HG03060 (cell line): ENCODE measurements at regions not wholly inside any gene's neighbourhood (a gene's known extent, or its start where the extent isn't known, plus 50 kb on each side); places are given as distances from the start of the nearest gene placed in this dataset.
"Not testable (repeated sequence)": the region's sequence is repeated elsewhere in the genome, so short reads cannot be mapped to it uniquely, and the experiment has no call there.

ENCODE experiments used
- ATAC-seq: cut with Tn5 transposase; IDR thresholded peaks from one replicate; pipeline ENCODE4 v1.9.1; 2021; ENCODE audit warnings: low read depth, moderate number of reproducible peaks; ENCODE audit not compliant: unreplicated experiment

DNA sequence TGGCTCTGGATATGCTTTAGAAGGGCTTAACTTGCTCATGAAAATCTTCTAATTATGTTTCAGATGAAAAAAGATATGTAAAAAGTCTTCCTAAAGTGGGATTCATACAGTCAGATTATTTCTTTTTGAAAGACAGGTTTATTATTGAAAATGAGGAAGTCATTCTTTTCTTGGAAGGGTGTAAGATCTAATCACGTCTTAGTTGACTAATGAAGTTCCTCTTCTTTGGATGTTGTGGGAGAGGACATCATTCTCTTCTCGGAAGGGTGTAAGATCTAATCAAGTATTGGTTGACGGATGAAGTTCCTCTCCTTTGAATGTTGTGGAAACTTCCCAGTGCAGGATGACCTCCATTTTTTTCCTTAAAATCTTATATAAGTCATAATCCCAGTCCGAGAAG is 74.9 kb downstream of the ALG10 start:
- no peak for ATAC-seq

DNA sequence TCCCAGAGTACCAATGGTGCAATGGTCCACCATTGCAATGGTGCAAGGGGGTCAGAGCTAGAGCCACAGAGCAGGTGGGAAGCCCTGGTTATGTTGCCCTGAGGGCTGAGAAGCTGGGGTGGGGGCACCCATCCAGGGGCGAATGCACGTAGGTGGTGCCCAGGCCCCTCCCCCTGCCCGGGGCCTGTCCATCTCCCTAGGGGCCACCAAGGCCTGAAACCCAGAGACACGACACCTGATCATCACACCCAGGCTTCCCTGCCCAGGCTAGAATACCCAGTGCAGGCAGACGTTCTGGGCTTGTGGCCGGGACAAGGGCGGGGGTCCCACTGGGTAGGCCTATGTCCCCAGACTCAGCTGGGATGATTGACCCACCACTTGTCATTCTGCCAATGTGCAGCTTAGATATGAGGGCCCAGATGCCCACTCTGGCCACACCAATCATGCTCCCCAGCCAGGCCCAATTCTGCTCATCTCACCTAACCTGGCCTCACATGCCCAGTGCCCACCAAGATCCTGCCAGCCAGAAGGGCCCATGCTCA is 83.2 kb downstream of the ALG10 start:
- ATAC-seq, result no peak

DNA sequence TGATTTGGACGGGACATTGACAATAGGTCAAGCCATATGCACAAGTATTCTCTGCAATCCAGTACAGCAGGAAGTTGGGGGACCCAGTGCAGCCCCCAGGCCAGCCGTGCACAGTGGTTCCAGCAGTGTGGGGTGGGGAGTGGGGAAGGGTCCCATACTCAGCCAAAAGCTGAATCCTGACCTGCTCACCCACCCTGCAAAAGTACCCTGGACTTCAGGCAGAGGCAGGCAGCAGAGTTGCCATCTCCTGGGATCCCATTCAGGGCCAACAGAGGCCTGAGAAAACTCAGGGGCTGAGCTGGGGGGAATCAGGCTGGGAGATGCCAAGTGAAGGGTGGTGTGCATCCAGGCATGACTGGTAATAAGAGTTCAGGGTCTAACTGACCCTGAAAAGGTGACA is 83.9 kb downstream of the ALG10 start:
- no peak for ATAC-seq

DNA sequence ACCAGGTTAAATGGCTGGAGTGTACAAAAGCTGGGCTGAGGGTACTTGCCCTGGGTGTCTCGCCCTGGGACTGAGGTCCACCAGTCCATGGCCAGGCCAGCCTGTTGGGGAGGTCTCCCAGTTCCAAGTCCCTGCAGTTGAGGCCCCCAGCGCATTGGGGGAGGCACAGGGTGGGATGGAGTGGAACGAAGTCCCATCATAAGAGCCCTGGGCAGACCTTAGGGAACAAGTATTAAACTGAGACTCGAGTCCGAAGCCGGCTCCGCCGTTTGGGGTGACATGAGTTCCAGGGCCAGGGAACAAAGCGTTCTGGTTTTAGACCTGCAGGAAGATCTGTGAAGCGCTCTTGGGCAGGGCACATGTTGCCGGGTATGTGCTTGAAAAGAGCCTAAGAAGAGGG is 84.7 kb downstream of the ALG10 start:
- no peak for ATAC-seq

DNA sequence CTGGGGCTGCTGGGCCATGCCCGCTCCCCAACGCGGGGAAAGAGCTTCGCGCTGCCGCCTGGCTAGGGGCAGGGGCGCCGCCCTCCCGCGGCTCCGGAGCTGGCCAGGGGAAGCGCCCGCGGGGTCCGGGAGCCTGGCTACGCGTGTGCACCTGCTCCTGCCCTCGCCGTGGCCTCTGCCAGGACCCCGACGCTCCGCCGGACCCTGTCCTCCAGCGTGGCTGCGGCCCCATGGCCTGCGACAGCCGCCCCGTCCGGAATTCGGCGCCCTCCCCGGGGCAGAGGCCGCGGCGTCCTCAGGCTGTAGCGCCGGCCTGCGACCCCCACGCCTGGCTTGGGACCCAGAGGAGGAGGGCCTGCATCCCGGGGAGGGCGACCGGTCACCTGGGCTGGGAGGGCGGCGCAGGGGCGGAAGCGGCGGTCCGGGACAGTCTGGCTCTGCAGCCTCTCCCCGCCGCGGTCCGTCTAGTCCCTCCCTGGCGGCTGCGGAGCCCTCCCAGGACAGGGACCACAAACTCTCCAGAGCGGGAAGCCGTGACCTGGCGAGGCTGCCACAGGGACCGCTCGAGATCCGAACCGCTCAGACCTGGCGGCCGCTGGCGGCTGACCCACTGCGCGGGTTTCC is 85.6 kb downstream of the ALG10 start:
- ATAC-seq, result no peak

DNA sequence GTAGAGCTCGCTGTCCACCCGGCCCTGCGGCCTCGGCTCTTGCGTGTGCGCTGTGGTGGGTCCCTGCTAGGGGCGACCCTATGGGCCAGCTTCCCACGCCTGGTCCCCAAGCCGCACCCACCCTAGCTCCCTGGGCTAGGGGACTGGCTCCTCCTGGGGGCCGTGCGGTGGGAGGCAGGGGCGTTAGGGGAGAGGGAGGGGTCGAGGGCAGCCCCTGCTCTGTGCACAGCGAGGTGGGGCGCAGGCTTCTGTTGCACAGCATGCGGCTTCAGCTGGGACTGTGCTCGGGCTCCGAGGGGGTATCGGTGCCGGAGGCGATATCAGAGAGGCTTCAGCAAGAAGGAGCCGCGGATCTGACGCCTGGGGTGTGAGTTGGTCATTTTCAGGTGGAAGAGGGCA is 86.1 kb downstream of the ALG10 start:
- no peak for ATAC-seq

DNA sequence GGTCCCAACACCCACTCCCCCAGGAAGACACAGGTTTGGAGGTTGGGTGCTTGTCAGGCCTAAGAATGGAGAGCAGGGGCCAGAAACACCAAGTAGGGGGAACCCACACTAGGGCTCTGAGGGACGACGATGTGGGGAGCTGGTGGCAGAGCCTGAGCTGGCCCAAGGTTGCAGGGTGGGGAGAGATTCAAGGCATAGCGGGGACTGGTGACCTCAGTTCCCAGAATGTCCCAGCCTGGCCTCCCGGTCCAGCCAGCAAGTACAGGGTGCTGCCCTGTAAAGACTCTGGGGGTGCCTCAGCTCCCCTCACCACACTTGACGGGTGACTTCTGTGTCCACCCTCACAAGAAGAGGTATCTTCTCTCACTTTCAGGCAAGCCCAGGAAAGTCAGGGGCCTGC is 86.7 kb downstream of the ALG10 start:
- ATAC-seq, result no peak

DNA sequence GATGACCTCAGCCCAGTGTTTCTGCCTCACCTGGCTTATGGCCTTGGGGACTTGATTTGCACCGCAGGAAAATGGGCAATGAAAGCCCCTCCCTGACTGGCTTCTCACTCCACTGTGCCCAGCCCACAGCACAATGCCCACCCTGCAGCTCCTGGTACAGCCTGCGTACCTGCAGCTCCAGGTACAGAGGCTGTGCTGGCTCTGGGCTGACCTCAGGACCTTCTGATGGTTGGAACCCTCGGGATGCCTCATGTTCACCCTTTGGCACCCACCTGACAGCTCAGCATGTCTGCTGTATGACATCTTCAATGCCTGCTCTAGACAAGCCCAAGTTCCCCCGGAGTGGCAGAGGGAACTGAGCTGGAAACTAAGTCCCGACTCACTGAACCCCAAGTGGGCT is 87.1 kb downstream of the ALG10 start:
- no peak for ATAC-seq

DNA sequence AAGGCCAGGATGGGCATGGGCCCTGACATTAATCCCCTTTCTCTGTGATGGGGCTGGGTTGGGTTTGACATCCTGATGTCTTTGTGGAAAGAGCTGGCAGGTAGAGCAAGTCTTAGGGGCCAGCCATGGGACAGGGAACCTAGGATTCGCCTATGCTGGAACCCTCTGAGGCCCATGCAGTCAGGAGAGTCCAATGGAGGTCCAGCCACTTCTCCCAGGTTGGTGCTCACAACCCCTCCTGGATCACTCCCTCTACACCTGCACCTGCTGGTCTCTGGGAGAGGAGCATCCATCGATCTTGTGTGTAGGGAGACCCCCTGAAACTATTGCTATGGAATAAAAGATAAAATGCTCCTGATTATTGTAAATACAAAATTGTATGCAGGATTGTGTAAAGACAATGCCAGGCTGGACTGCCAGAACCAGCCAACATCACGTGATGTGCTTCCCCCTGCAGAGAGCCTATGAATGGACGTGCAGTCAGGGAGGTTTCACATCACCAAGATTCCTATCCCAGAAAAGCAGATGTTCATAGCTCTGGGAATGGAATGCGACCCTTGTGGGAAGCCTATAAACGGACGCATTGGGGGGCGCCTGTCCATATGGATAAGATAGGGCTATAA is 87.7 kb downstream of the ALG10 start:
- ATAC-seq, result not testable (repeated sequence)

DNA sequence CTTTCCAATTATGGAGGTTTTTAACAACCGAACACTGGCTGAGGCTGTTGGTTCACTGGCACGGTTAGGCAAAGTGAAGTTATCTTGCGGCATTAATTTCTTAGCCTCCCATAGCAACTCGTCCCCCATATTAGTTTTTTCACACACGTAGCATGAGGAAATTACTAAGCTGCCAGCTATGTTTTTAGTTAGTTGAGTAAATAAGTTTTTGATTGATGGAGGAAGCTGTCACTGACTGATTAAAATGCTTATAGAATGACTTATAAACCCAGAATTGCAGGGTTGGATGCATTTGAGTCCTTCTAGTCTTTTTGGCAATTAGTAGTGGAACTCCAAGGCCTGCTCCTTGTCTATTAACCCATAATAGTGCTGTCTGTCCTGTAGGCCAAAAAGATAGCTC is 97.1 kb downstream of the ALG10 start:
- no peak for ATAC-seq

DNA sequence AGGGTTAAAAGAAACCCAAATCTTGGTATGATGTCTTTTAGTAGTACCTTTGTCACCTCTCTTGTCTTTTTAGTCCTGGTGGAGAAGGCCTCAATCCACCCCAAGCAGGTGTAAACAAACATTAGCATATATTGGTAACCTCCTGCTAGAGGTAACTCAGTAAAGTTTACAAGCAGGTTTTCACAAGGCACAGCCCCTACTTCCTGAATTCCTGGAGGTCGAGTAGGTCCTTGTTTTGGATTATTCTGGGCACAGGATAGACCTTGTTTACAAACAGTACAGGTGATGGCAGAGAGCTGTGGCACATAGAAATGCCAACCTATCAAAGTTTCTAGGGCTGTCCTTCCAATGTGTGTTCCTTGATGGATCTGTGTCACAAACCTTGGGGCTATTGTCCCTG is 99.1 kb downstream of the ALG10 start:
- no peak for ATAC-seq

DNA sequence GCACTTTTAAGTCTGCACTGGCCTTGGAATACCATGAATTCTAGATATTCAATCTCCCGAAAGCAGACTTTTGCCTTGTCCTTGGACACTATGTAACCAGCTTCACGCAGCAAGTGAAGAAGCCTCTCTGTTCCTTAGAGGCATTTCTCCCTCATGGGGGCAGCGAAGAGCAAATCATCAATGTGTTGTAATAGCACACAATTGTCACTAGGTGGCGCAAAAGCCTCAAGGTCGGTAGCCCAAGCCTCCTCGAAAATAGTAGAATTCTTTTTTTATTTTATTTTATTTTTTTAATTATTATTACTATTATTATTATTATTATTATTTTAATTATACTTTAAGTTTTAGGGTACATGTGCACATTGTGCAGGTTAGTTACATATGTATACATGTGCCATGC is 100.8 kb downstream of the ALG10 start:
- ATAC-seq, result not testable (repeated sequence)

DNA sequence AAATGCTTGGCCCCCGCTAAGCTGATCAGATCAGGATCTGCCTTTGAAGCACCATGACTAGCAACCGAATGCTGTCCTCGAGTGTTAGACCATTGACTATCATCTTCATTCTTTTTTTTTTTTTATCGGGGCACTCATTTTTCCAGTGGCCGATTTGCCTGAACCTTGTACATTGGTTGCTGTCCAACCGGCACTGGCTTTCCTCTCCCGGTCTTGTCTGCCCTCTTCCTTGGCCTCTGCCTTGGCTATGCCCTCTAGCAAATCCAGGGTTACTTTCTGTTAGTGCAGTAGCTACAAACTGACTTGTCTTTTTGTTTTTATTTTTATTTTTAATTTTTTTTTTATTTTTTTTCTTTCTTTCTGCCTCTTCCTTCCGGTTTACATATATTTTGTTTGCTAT is 102.3 kb downstream of the ALG10 start:
- ATAC-seq, result no peak

DNA sequence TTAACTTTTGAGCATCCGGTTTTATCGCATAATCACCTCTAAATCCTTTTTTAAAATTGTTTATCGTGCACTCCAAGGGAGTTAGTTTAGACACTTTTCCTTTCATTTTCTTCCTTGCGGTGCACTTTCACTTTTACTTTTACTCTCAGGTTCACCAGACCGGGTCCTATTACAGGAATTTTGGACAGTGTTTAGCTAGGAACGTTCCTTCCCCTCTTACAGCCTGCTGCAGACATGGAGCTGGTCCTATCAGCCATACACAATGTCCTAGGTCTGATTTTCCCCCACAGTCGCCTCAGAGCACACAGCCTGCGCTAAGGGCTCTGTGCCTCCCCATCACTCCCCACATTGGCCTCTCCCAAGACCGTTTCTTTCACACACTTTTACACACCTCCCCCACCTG is 103.9 kb downstream of the ALG10 start:
- no peak for ATAC-seq

DNA sequence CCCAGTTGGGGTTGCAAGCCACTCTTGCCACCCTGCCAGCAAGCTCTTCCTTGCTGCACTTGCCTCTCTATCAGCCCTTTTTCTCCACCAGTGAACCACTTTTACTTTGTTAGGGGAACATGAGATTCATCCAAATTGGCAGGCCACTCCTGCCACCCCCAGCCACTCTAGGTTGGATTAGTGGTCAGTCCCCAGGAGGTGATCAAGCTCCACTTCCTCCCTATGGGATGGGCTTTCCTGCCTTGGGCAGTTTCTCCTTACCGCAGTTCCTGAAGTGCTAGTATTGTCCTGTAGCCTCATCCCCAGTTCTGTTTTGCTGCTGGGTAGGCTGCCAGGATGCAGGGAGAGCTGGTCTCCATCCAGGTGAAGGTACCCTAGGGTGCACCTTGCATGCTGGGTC is 104.5 kb downstream of the ALG10 start:
- ATAC-seq, result no peak

DNA sequence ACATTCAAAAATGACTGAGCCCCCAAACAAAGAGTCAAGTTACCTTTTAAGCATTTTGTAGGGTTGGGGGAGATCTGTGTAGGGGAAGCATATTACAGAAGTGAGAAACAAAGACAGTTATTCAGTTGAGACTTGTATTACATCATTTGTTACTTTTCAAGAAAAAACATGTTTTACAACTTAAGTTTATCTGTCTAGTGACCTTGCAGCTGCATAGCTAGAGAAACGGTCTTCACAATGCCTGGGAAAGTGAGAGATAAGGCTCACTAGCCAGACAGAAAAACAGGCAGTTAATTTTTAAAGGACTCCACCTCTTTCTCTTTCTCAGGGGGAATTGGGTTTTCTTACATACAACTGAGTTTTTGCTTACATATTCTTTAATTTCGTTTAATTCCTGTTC is 105.1 kb downstream of the ALG10 start:
- not testable (repeated sequence) for ATAC-seq

DNA sequence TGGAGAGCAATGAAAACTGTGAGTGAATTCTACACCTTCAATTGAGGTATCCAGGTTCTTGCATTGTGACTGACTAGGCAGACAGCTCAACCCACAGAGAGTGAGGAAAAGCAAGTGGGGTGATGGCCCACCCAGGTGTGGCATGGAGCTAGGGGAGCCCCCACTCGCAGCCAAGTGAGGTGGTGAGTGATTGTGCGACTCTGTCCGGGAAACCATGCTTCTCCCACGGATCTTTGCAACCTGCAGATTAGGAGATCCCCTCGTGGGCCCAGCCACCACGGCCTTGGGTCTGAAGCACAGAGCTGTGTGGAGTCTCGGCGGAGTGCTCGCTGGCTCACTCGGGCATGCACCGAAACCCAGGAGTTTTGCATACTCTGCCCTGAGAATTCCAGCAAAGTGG is 120.1 kb downstream of the ALG10 start:
- ATAC-seq, result no peak

DNA sequence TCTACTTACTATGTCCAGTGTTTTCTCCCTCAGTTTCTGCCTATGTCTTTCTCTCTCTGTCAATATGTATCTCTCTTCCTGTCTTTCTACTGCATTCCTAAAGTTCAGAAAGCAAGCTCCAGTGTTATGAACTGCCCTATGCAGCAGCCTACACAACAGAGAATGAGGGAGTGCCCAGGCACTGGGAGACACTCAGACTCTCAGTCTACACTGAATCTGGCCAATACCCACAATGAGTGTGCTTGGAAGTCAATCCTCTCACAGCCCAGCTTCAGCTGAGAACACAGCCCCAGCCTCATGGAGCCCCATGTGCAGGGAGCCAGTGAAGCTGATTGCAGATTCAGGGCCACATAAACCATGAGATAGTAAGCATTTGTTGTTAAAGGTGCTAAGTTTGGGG is 128.7 kb downstream of the ALG10 start:
- no peak for ATAC-seq

DNA sequence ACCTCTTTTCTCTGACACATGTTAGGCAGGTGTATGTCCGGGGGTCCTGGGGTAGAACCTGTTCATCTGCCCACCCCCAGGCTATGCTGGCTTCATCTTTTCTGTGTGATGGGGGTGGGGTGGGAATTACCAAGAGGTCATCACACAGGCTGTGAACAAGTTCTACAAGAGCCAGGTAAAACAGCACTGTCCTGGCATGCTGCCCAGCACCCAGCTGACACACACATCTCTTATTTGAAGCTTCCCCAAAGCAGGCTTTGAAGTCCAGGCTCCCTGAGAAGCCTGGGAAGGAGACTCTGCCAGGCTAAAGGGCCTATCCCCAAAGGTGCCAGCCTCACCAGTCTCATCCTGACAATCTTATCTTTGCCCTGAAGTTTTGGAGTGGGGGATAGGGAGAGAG is 141.1 kb downstream of the ALG10 start:
- no peak for ATAC-seq

DNA sequence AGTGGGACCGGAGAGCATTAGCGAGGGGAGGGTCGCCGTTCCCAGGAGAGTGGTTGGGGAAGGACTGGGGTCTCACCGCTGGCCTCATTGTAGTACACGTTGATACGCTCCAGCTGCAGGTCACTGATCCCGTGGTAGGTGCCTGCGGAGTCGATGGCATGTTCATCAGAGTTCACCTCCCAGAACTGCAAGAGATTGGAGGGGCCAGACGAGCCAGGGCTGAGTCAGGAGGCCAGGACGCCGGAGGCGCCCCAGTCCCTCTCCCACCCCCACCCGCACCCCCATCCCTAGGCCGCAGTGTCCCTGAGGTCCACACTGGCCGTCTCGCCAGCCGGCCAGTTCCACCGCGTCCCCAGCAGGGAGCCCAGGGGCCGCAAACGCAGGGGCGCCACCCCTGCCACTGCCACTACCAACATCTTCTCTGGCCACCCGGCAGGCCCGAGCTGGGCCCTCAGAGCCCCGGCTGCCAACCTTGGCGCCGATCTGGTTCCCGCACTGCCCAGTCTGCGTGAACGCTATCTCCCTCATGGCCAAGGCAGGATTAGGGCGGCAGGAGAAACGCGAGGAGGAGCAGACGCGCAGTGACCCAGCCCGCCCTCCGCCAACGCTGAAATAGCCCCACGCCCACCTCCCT is 144.2 kb downstream of the ALG10 start:
- no peak for ATAC-seq

DNA sequence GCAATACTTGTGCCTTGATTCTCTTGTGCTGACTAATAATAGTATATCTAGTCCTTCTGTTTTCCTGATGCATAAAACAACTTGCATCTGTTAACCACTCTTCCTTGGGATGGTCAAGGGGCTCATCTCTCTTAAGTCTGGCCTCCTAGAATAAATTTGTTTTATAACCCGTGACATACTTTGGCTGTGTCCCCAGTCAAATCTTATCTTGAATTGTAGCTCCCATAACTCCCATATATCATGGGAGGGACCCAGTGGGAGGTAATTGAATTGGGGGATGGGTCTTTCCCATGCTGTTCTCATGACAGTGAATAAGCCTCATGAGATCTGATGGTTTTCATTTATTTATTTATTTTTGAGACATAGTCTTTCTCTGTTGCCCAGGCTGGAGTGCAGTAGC is 146.2 kb downstream of the ALG10 start:
- ATAC-seq, result not testable (repeated sequence)

DNA sequence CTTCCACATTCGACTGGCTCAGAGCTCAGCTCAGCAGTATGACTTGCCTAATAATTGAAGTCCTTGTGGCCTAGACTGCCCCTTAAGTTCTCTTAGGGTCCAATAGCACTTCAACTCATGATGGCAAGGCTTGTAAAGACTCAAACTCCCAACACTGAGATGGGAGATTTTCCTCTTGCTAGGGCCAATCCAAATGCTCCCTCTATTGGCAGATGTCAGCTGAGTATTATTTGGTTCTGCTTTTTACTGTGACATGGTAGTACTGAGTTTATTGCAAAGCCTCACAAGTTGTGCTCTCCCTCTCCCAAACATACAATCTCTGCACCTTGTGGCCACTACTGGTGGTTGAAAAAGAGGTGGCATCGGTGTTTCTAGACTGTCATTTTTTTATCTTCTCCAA is 164.2 kb downstream of the ALG10 start:
- ATAC-seq, result no peak
